SK-N-MC (cell line): ENCODE measurements at regions not wholly inside any gene's neighbourhood (a gene's known extent, or its start where the extent isn't known, plus 50 kb on each side); places are given as distances from the start of the nearest gene placed in this dataset.

ENCODE experiments used
- EZH2 ChIP-seq: fragments of 200-600 bp; sonication (generic); IDR thresholded peaks from one replicate; pipeline ENCODE4 v1.6.1; 2017; ENCODE audit warnings: antibody characterized with exemption
- POLR2AphosphoS5 ChIP-seq: IDR thresholded peaks from 2 replicates; pipeline ENCODE4 v1.6.1; 2012; ENCODE audit warnings: mild to moderate bottlenecking, low read depth, low read length, borderline replicate concordance

- no peak for TF ChIP-seq POLR2AphosphoS5
- TF ChIP-seq EZH2, result no peak
These were observed 353.8 kb upstream of the PLXNA2 start for GRCh38 chr1:208598021-208598420.
